ENCODE measurements at regions not wholly inside any gene's neighbourhood (a gene's known extent, or its start where the extent isn't known, plus 50 kb on each side); places are given as distances from the start of the nearest gene placed in this dataset.

- TF ChIP-seq GATA2 (IDR thresholded peaks at IDR 0.05; ENCODE audit: low read depth, low read length) (no peak), GATA3 (IDR thresholded peaks at IDR 0.05; ENCODE audit: low read depth, low read length) (no peak)
Measured at GRCh38 chr18:45241271-45241670, 374.0 kb upstream of the SLC14A2 start.
